RWPE1 (cell line): ENCODE measurements at regions not wholly inside any gene's neighbourhood (a gene's known extent, or its start where the extent isn't known, plus 50 kb on each side); places are given as distances from the start of the nearest gene placed in this dataset.

Experiments used
- CTCF ChIA-PET: fragments of 350-600 bp; sonication (Branson Sonifier 250); formaldehyde crosslinking; extraction: SDS; loops from one replicate; lab custom pipeline; 2021; lab: Yijun Ruan, JAX
- POLR2A ChIA-PET: fragments of 400-600 bp; formaldehyde crosslinking; extraction: SDS; loops from one replicate; lab custom pipeline; 2020; ENCODE audit warnings: antibody characterized with exemption; ENCODE audit not compliant: low non-redundant PET; lab: Yijun Ruan, JAX
- DNase-seq: peaks from one replicate; pipeline ENCODE4 v3.0.0; 2012; ENCODE audit warnings: low spot score
- H3K27ac ChIP-seq: fragments of 450-650 bp; 2 replicates; pipeline ENCODE4 v1.5.1; 2017
- TF ChIP-seq, protein P1 (sequence below): fragments of 450-650 bp; conservative IDR thresholded peaks from 2 replicates; pipeline ENCODE4 v1.5.1; 2017; ENCODE audit warnings: low read depth, mild to moderate bottlenecking

DNA sequence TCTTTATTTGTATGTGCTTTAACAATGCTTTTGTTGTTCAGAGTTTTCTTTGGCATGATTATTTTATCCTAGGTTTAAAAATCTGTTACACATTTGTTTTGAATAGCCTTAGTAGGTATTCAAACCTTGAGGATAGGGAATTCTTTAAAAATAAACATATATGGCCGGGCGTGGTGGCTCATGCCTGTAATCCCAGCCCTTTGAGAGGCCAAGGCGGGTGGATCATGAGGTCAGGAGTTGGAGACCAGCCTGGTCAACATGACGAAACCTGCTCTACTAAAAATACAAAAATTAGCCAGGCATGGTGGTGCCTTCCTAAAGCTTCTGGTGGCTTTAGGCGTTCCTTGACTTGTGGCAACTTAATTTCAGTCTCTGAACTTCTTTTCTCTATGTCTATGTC lies 743.3 kb upstream of the EPHA6 start:
- no peak for DNase-seq
- ChIA-PET CTCF (no interaction called here), POLR2A (no interaction called here)
- TF ChIP-seq, protein P1, sequence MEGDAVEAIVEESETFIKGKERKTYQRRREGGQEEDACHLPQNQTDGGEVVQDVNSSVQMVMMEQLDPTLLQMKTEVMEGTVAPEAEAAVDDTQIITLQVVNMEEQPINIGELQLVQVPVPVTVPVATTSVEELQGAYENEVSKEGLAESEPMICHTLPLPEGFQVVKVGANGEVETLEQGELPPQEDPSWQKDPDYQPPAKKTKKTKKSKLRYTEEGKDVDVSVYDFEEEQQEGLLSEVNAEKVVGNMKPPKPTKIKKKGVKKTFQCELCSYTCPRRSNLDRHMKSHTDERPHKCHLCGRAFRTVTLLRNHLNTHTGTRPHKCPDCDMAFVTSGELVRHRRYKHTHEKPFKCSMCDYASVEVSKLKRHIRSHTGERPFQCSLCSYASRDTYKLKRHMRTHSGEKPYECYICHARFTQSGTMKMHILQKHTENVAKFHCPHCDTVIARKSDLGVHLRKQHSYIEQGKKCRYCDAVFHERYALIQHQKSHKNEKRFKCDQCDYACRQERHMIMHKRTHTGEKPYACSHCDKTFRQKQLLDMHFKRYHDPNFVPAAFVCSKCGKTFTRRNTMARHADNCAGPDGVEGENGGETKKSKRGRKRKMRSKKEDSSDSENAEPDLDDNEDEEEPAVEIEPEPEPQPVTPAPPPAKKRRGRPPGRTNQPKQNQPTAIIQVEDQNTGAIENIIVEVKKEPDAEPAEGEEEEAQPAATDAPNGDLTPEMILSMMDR: no peak
- H3K27ac ChIP-seq: no peak overlapping the region

DNA sequence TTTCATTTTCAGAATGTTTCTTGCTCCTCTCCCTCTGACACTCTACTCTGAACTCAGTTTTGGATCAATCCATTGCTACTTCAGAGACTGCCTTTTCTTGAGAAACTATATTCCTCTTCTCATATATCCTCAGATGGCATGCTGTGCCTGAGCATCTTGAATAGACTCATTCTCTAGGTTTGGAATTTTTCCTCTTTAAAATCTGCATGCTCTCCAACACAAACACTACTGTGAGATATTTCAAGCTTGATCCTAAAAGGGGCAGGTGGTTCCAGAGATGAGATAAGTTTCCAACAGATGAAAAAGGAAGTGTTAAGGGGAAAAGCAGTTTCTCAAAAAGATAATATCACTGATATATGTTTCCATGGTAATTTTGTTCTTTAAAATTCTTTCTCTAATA lies 742.2 kb upstream of the EPHA6 start:
- ChIA-PET POLR2A (no interaction called here), CTCF (no interaction called here)
- no peak overlapping the region for H3K27ac ChIP-seq
- no peak for DNase-seq
- TF ChIP-seq, protein P1: no peak

DNA sequence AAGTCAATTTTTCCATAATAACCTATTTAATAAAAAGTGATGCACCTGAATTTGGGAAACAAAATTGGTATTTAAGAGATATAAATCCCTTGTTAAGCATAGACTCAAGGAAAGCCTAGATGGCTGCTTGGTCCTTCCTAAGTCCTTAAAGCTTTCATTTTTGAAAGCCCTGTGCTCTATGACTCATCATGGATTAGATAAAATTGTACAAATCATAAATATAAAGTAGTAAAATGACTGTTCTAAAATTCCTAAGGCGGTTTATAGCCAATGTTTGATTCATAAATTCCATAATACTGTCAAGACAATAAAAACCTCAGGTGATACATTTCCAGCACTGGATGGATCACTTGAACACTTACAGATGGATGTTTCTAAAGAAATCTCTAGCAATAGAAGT lies 730.8 kb upstream of the EPHA6 start:
- DNase-seq: no peak
- no peak overlapping the region for H3K27ac ChIP-seq
- ChIA-PET CTCF (no interaction called here), POLR2A (no interaction called here)
- TF ChIP-seq, protein P1: no peak

DNA sequence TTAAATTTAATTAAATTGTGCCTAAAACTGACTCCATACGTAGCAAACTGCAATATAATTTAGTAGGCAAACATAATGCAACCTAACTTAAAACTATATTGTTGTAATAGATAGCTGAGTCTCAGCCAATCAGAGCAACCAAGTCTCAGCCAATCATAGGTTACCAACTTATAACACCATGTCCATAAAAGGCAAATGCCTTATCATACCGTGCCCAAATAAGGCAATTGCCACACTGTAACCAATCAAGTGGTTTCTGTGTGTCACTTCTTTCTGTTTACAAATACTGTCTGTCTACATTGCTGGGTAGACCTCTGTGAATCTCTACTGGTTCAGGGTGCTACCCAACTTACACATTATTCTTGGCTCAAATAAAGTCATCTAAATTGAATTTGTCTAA lies 728.4 kb upstream of the EPHA6 start:
- ChIA-PET POLR2A (no interaction called here), CTCF (no interaction called here)

DNA sequence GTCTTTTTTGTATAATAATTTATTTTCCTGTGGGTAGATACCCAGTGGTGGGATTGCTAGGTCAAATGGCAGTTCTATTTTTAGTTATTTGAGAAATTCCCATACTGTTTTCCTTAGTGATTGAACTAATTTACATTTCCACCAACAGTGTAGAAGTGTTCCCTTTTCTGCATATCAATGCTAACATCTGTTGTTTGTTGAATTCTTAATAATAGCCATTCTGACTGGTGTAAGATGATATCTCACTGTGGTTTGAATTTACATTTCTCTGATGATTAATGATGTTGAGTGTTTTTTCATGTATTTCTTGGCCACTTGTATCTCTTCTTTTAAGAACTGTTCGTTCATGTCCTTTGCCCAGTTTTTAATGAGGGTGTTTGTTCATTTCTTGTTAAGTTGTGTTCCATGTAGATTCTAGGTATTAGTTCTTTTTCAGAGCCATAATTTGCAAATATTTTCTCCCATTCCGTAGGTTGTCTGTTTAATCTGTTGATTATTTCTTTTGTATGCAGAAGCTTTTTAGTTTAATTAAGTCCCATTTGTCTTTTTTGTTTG lies 713.3 kb upstream of the EPHA6 start:
- no peak for DNase-seq
- ChIA-PET CTCF (no interaction called here), POLR2A (no interaction called here)
- H3K27ac ChIP-seq: no peak overlapping the region
- TF ChIP-seq, protein P1: no peak

More for the DNA sequence above, 728.4 kb upstream of the EPHA6 start:
- no peak for DNase-seq
- TF ChIP-seq, protein P1: no peak
- no peak overlapping the region for H3K27ac ChIP-seq

DNA sequence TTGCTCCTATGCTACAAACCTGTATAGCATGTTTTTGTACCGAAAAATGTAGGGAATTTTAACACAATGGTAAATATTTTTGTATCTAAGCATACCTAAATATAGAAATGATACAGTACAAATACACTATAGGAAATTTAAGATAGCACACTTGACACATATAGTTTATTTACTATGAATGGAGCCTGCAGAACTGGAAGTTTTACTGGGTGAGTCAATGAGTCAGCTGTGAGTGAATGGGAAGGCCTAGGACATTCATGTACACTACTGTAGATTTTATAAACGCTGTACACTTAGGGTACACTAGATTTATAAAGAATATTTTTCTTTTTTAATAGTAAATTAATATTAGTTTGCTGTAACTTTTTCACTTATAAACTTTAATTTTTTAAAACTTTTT lies 707.7 kb upstream of the EPHA6 start:
- POLR2A ChIA-PET: no interaction called here
- no peak overlapping the region for H3K27ac ChIP-seq
- CTCF ChIA-PET: no interaction called here
- DNase-seq: no peak
- TF ChIP-seq, protein P1: no peak
